HEK293 (cell line): ENCODE measurements at regions not wholly inside any gene's neighbourhood (a gene's known extent, or its start where the extent isn't known, plus 50 kb on each side); places are given as distances from the start of the nearest gene placed in this dataset.

ENCODE experiments used
- CTCF ChIA-PET: fragments of 350-600 bp; formaldehyde crosslinking; extraction: SDS; loops from one replicate; lab custom pipeline; 2021; ENCODE audit warnings: antibody characterized with exemption; lab: Yijun Ruan, JAX
- POLR2A ChIA-PET: fragments of 300-600 bp; formaldehyde crosslinking; extraction: SDS; loops from one replicate; lab custom pipeline; 2020; ENCODE audit warnings: antibody characterized with exemption, inconsistent platforms; lab: Yijun Ruan, JAX
- H3K27ac ChIP-seq: fragments of 200-500 bp; sonication (Bioruptor generic); 2 replicates; pipeline ENCODE4 v1.5.1; 2014; ENCODE audit warnings: low read depth, low read length, control low read depth, inconsistent platforms; ENCODE audit errors: extremely low read depth
- H3K36me3 ChIP-seq, 2 experiments: fragments of 200-500 bp in 1 of 2; sonication (Bioruptor generic) in 1 of 2; 1 replicate in 1 of 2; 2 replicates in 1 of 2; pipeline ENCODE4 v1.5.1; 2014 to 2017; ENCODE audit warnings: inconsistent platforms in 2 of 2, low read length in 2 of 2; ENCODE audit not compliant: control insufficient read depth in 2 of 2, insufficient read depth in 1 of 2
- H3K4me1 ChIP-seq: fragments of 200-500 bp; sonication (Bioruptor generic); 2 replicates; pipeline ENCODE4 v1.5.1; 2014; ENCODE audit warnings: mild to moderate bottlenecking, low read length, inconsistent platforms; ENCODE audit not compliant: control insufficient read depth, insufficient read depth
- H3K4me3 ChIP-seq: 2 replicates; pipeline ENCODE4 v1.5.1; 2011; ENCODE audit warnings: low read depth, mild to moderate bottlenecking, control low read depth, low read length, moderate library complexity
- H3K9me3 ChIP-seq: fragments of 200-500 bp; sonication (Bioruptor generic); 2 replicates; pipeline ENCODE4 v1.5.1; 2014; ENCODE audit warnings: low read depth, low read length, inconsistent platforms; ENCODE audit not compliant: control insufficient read depth, insufficient read depth
- KLF16 ChIP-seq: fragments of 450-650 bp; formaldehyde crosslinking; IDR thresholded peaks from 2 replicates; pipeline ENCODE4 v1.5.1; 2017; ENCODE audit warnings: missing biosample characterization, missing genetic modification characterization
- MZF1 ChIP-seq: fragments of 450-650 bp; formaldehyde crosslinking; IDR thresholded peaks from 2 replicates; pipeline ENCODE4 v1.5.1; 2017; ENCODE audit warnings: missing biosample characterization, missing genetic modification characterization, borderline replicate concordance
- PATZ1 ChIP-seq: fragments of 450-650 bp; formaldehyde crosslinking; IDR thresholded peaks from 2 replicates; pipeline ENCODE4 v1.5.1; 2016; ENCODE audit warnings: missing biosample characterization, missing genetic modification characterization
- PRDM10 ChIP-seq: fragments of 450-650 bp; formaldehyde crosslinking; IDR thresholded peaks from 2 replicates; pipeline ENCODE4 v1.5.1; 2016; ENCODE audit warnings: missing biosample characterization, missing genetic modification characterization
- SALL2 ChIP-seq: fragments of 450-650 bp; formaldehyde crosslinking; IDR thresholded peaks from 2 replicates; pipeline ENCODE4 v1.5.0; 2017; ENCODE audit warnings: missing biosample characterization, mild to moderate bottlenecking, missing genetic modification characterization, borderline replicate concordance
- TSHZ1 ChIP-seq: fragments of 450-650 bp; formaldehyde crosslinking; IDR thresholded peaks from 2 replicates; pipeline ENCODE4 v1.5.1; 2016; ENCODE audit warnings: missing biosample characterization, missing genetic modification characterization, borderline replicate concordance
- WT1 ChIP-seq: fragments of 450-650 bp; formaldehyde crosslinking; IDR thresholded peaks from 2 replicates; pipeline ENCODE4 v1.5.1; 2016; ENCODE audit warnings: missing biosample characterization, missing genetic modification characterization
- ZBTB48 ChIP-seq: fragments of 450-650 bp; formaldehyde crosslinking; IDR thresholded peaks from 2 replicates; pipeline ENCODE4 v1.5.1; 2016; ENCODE audit warnings: missing biosample characterization, missing genetic modification characterization
- ZIC2 ChIP-seq: fragments of 450-650 bp; formaldehyde crosslinking; IDR thresholded peaks from 2 replicates; pipeline ENCODE4 v1.5.1; 2016; ENCODE audit warnings: missing biosample characterization, missing genetic modification characterization
- ZNF19 ChIP-seq: fragments of 450-650 bp; formaldehyde crosslinking; IDR thresholded peaks from 2 replicates; pipeline ENCODE4; 2016; ENCODE audit warnings: missing biosample characterization, missing genetic modification characterization, low read depth
- ZNF501 ChIP-seq: fragments of 450-650 bp; formaldehyde crosslinking; IDR thresholded peaks from 2 replicates; pipeline ENCODE4 v1.5.1; 2016; ENCODE audit warnings: missing biosample characterization, missing genetic modification characterization
- ZNF837 ChIP-seq: fragments of 450-650 bp; formaldehyde crosslinking; IDR thresholded peaks from 2 replicates; pipeline ENCODE4 v1.5.1; 2016; ENCODE audit warnings: missing biosample characterization, missing genetic modification characterization
- ZSCAN4 ChIP-seq: fragments of 450-650 bp; formaldehyde crosslinking; IDR thresholded peaks from 2 replicates; pipeline ENCODE4 v1.5.1; 2017; ENCODE audit warnings: missing biosample characterization, missing genetic modification characterization

- Histone ChIP-seq H3K9me3 (no peaks in the 10 kb centered on the region), H3K4me1 (no peaks in the 10 kb centered on the region), H3K4me3 (no peak overlapping the region), H3K36me3 (no peaks in the 10 kb centered on the region), H3K27ac (no peak overlapping the region)
- ChIA-PET CTCF (no interaction called here), POLR2A (no interaction called here)
- TF ChIP-seq ZBTB48 (tag by site-specific recombination) (no peak), ZNF837 (no peak), PRDM10 (tag by site-specific recombination) (no peak), WT1 (tag by site-specific recombination) (no peak), ZSCAN4 (tag by site-specific recombination) (no peak), ZNF19 (tag by site-specific recombination) (no peak), MZF1 (no peak)
Measured at GRCh38 chrX:40406330-40406859, 174.4 kb upstream of the ATP6AP2 start.

GRCh38 chrX:40405399-40405798 lies 175.4 kb upstream of the ATP6AP2 start:
- POLR2A ChIA-PET: no interaction called here

More at GRCh38 chrX:40405399-40405798, 175.4 kb upstream of the ATP6AP2 start:
- TF ChIP-seq WT1 (tag by site-specific recombination) (no peak), SALL2 (tag by site-specific recombination) (no peak), ZNF501 (tag by site-specific recombination) (no peak), ZIC2 (no peak), PATZ1 (no peak), TSHZ1 (tag by site-specific recombination) (no peak), KLF16 (no peak)
- CTCF ChIA-PET: no interaction called here
- no peaks in the 10 kb centered on the region for H3K36me3 ChIP-seq
- H3K9me3 ChIP-seq: no peaks in the 10 kb centered on the region
- no peak overlapping the region for H3K27ac ChIP-seq
- no peaks in the 10 kb centered on the region for H3K4me1 ChIP-seq
- no peak overlapping the region for H3K4me3 ChIP-seq
